HG03095 (cell line): ENCODE measurements at regions not wholly inside any gene's neighbourhood (a gene's known extent, or its start where the extent isn't known, plus 50 kb on each side); places are given as distances from the start of the nearest gene placed in this dataset.

Experiments
- ATAC-seq: cut with Tn5 transposase; IDR thresholded peaks from one replicate; pipeline ENCODE4 v1.9.1; 2021; ENCODE audit warnings: moderate library complexity; ENCODE audit not compliant: unreplicated experiment

DNA sequence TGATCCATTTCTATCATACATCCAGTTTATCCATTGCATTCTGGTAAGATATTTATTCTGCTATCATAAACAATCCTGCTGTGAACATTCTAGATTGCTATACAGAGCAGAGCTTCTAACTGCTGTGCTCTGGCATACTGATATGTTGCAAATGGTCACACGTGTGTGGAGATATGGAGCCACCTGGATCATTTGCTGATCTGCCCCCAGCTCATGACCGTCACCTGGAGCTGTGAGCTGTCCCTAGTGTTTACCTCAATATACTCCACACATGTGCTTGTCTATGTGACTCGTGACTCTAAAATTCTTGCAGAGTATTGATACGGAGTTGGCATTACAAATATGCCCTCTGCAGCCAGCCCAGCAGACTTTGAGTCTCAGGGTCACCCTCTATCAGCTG is 164.5 kb upstream of the ZFHX3 start:
- no peak for ATAC-seq

DNA sequence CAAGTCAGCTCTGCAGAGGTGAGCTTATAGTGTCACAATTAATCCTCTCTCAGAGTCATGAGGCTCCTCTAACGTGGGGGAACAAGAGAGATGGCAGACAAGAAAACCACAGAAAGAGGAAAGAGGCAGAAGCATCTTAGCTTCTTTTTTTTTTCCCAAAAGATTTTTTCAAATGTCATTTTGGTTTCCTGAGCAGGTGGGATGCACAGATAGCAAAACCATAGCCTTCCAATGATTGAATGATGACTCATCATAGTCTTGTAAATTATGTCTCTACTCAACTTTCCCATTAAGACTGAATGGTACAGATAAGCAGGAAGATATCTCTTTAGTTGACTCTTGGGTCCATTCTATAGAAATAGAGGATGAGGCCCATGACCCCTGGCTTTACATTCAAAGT is 162.8 kb upstream of the ZFHX3 start:
- ATAC-seq, result no peak

DNA sequence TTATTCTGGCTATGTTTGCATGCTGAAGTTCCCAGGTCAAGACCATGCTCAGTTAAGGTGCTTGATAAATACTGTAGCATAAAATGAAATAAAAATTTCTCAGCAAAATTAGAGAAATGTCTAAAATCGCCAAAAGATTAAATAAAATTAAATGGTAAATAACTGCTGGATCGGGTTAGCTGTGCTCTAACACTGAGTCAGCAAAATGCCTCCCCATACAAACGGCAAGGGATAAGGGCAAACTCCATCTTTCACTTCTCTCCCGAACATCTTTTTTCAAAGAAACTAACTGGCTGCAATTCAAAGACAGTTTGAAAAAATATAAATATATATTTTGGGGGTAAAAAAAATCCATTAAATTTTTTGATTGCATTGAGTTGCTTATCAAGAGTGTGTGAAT is 162.2 kb upstream of the ZFHX3 start:
- no peak for ATAC-seq

DNA sequence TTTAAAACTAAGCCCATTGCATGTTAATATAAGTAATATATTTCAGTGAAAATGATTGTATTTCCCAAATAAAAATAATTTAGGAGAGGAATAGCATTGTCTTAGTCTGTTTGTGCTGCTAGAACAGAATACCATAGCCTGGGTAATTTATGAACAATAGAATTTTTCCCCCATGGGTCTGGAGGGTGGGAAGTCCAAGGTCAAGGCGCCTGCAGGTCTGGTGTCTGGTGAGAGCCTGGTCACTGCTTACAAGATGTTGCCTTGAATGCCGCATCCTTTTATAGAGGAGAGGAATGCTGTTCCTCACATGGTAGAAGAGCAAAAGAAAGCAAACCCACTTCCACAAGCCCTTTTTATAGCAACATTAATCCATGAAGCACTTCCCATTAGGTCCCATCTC is 161.3 kb upstream of the ZFHX3 start:
- no peak for ATAC-seq

DNA sequence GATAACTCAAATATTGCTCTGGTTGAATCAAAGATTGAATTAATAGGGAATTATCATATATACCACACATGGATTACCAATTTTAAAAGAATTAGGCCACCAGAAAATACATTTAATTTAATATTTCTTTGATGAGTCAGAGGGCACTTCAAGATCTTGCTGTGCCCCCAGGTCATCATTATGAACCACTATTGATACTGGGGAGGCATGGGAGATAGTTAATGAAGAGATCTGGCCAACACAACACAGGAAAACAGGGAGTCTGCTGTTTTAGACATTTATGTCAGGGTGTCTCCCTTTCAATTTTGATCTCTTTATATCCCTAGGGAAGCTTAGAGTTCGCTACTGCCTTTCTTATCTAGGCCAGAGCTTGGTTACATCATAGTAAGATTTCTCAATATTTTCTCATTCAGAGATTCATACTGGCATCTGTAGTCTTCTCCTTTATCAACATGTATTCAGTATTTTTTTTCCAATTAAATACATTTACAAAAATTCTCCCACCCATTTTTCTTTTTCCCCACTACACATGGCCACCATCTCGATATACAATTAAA is 158.3 kb upstream of the ZFHX3 start:
- ATAC-seq, result no peak

DNA sequence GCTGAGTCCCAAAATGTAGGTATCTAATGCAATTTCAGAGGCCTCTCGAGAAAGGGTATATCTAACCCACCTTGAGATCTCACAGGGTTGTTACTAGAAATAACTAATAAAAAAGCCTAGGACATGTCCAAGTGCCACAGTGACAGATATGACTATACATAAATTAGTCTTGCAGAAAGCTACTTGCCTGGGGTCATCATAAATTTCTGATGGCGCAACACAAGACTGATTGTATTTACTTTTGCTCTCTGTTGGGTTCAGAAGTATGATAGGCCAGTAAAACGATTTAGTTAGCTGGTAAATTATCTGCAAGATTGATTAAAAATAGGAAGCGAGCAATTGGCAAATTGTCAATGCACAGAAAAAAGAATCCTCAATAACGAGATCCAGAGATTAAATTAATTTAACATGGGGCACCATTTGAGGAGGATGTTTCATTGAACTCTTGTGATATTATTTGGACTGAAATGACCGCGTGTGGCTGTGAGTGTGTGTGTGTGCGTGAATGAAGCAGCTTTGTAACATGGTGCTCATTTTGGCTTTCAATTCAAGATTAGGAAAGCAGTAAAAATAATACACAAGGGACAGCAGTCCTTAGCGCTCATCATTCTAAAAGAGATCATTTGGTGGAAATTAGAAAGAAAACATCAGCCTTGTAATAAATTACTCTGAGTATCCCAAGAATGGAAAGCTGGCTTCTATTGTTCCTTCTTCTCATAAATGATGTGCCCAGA is 157.4 kb upstream of the ZFHX3 start:
- ATAC-seq, result no peak

DNA sequence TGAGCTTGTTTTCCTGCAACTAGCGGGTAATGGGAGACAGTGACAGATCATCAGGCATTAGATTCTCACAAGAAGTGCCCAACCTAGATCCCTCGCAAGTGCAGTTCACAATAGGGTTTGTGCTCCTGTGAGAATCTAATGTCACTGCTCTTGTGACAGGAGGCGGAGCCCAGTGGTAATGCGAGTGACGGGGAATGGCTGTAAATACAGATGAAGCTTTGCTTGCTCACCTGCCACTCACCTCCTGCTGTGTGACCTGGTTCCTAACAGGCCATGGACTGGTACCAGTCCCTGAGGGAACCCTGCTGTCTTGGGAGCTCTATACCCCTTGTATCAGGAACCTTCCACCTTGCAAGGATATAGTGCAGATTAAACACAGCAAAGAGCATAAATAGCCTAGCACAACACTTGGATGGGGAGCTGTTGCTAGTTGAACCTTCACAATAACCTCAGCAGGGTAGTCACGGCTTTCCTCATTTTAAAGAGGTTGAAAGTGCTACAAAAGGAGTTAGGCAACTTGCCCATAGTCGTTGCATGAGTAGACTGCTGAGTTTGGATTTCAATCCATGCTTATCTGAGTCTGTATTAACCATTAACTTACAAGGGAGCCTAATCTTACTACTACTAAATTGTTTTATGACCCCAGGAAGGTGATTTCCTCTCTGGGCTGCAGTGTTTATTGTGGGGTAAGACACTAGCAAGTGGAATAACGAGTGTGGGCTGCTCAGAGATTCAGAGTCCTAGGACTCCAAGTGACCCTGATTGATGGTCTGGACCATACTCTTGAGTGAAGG is 156.6 kb upstream of the ZFHX3 start:
- ATAC-seq, result no peak

DNA sequence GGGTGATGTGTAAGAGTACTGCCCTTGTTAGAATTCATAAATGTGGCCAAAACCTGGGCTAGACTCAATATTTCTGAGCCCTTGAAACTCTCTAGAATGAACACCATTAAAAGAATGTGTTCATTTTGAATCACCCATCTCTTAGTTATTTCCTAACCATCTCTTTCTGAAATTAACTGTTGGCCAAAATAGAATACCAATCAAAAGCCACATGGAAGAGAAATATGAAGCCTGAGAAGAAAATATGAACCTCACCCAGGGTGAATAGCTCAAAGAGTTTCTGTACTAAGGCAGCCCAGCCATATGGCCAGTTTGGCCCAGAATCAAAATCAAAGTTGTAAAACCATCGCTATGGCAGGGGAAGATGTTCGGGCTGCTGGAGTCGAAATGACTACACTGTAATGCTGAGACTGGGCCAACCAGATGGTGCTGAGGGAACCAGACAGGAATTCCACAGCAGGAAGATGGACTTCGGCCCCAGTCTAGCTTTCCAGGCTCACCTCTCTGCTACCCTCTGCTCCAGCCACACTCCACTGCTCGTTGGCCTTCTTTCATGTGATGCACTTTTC is 154.3 kb upstream of the ZFHX3 start:
- ATAC-seq, result no peak

DNA sequence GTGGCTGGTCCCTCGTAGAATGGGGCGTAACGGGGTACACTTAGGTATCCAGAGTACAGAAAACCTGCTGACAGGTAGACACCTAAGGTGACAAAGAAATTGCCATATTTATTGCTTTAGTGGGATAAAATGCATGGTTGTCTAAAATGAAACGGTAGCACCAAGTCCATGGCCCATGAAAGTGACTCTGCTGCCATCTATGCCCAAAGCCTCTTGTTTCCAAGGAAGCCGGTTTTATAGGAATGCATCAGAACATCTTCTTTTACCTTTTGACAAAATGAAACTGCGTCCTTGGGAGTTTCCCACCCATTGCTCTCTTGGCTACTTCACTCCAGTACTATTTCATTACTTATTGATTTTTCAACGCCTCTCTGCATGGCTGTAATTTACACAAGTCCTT is 151.3 kb upstream of the ZFHX3 start:
- ATAC-seq, result no peak

DNA sequence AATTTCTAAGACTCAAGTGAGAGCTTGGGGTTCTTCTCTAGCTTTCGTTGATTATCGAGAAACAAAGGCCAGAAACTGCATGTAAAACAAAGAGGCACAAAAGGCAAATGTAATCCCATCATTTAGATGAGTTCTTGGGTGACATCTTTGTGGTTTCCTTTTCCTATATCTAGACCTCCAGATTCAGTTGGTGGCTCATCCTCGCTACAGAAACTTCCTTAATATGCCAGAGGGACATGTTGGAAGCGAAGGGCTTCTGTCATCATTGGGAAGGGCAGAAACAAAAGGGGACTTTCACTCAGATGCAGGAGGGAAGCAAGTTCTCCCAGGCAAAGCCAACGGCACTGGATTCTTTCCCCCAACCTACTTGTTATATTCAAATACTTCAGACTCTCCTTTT is 150.6 kb upstream of the ZFHX3 start:
- no peak for ATAC-seq

DNA sequence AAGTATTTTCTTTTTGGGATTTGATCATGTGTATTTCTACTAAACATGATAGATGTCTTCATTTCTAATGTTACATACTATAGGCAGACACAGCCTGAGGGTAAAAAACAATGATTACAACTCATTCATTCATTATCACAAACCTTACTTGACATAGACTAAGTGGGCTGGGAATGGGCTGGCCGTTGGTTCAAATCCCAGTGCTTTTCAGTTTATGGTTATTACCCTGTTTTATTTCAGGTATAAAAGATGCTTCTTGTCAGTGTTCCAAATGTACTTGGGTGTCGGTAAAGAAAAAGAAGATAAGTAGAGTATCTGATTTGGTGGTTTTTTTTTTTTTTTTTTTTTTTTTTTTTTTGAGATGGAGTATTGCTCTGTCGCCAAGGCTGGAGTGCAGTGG is 149.7 kb upstream of the ZFHX3 start:
- no peak for ATAC-seq

DNA sequence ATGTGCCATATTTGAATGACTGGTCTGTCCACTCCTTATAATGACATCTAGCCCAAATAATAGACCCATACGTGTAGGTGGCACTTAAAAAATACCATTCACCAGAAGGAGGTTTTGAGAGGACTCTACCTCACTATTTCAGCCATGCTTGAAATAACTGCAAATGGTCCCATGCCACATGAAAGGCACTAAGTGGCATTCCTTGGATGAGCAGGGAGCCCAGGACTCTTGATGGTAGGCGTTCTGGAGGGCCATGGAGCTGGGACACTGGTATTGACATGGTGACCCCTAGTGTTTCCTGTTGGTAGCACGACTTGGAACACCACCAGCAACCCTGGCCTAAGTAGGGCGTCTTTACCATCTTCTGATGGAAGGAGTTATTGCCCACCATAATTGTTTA is 148.7 kb upstream of the ZFHX3 start:
- peak; percentile 69 for ATAC-seq

DNA sequence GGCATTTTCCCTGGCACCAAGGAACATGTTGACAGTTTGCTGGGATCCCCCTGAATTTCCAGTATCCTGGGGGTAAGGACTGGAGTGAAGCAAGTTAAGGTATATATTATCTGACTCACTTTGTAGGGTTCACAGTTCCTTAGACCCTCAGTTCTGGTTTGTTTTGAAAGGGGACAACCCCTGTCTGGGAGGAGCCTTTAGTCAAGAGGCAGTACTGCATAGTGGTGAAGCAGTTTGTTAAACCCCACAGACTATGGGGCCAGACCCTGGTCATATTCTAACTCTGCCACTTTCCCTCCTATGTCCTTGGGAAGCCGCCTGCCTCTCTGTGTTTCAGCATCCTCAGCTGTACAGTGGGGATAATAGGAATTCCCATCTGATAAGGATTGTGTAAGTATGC is 145.5 kb upstream of the ZFHX3 start:
- no peak for ATAC-seq

DNA sequence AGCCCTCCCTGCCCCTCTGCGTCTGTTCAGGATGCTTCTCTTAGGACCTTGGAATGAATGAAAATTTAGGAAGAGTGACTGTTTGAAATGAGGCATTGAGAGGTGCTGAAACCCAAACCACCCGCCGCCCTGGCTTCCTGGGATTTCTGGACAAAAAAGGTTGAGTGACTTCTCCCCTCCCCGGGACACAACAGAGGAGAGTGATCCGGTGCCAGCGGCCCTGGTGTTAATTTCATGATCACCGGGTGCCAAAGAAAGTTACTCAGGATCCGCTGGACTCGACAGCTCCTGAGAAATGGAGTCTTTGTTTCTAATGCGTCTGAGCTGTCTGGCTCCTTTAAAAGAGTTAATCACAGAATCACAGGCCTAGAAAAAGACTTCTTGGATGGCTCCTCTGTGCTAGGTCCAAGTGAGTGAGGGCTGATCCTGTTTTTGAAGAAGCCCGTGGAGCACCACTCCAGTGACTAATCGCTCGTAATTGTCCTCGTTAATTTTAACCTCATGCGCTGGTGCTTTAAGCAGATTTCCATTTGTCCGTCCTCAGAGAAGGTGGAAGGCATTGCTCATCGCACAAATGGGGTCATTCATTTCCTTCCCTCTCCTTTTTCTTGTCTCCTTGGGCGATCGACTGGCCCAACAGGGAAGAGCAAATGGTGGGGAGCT is 144.4 kb upstream of the ZFHX3 start:
- ATAC-seq, result no peak

DNA sequence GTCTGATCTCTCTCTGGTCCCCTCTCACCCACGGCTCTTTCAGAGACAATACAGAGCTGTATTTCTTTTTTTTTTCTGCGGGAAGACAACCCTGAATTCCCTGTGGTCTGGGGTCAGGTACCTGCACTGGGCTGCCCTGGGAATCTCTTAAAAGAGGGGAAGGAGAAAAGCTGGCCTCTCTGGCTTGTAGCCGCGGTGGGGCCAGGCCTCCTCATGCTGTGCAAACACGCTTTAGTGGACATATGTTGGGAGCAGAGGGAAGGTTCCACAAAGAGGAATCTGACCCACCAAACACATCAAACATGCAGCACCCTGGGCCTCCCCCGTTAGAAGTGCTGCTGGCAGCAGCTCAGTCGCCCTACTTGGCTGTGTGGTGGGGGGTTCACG is 143.7 kb upstream of the ZFHX3 start:
- no peak for ATAC-seq

DNA sequence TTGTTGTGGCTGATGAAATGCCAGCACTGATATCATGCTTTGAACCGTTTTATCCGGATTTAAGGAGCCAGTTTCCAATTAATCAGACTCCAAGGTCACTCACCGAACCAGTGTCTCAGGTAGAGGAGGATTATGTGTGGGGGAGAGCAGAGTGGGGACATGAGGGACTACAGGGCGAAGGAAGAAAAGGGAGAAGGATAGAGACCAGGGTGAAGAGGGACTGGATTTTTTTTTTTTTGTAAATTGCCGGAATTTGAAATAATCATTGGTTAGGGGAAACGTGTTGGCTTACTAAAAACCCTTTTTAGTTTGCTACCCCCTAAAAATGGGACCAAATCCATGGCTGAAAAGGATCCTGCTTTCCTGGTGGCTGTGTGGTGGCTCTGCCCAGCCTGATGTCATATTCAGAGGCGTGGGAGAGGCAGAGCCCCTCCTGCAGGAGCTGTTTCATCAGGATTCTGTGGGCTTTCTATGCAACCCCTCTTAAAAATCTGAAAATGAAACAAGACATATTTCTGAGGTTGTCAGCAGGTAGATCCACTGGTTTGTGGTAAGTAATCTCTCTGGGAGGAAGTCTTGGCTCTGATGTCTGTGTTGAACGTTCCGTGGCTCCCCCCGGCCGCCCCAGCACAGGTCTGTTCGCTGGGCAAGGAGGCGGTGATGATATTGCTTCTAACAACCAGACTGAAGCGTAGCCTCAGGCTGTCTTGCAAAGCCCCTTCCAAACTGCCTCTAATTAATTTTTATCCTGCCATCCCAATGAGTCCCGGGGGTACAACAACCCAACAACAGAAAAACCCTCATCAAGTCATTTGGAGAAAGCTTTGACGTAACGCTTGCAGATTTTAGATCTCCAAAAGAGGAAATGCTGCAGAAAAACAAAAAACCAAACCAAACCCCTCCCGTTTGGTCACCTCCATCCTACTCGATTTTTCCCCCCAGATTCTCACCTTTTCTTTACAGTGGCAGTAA is 143.0 kb upstream of the ZFHX3 start:
- ATAC-seq, result no peak

DNA sequence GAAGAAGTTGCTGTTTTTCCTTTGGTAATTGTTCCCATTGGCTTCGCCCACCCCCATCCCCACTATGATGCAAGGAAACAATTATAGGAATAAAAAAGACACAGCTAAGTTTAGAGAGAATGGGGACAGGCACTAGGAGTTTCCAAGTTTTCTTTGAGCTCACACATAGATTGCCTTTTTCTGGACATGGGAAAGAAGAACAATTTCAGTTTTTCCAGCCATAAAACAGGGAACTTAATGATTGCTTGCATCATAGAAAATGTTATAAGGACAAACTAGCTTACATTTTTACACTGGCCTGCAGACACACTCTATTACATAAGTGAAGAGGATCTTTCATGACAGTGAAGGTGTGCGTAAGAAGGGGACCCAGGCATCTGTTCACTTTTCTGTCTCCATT is 142.3 kb upstream of the ZFHX3 start:
- no peak for ATAC-seq

DNA sequence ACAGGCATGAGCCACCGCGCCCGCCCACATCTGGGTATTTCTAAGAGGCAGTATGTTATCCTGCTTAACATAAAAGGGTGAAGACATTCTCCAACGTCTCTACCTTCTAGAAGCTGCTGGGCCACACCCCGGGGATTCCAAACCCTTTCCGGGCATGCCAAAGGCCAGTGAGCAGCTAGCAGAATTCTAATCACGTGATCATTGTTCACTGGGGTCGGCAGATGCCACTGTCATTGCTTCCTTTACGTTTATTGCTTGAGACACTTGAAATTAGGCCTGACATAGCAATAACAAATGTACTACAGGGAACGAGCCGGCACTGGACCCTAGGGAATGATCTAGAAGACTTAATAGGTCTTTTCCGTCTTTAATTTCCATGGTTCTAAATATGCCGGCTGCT is 141.2 kb upstream of the ZFHX3 start:
- ATAC-seq, result no peak

DNA sequence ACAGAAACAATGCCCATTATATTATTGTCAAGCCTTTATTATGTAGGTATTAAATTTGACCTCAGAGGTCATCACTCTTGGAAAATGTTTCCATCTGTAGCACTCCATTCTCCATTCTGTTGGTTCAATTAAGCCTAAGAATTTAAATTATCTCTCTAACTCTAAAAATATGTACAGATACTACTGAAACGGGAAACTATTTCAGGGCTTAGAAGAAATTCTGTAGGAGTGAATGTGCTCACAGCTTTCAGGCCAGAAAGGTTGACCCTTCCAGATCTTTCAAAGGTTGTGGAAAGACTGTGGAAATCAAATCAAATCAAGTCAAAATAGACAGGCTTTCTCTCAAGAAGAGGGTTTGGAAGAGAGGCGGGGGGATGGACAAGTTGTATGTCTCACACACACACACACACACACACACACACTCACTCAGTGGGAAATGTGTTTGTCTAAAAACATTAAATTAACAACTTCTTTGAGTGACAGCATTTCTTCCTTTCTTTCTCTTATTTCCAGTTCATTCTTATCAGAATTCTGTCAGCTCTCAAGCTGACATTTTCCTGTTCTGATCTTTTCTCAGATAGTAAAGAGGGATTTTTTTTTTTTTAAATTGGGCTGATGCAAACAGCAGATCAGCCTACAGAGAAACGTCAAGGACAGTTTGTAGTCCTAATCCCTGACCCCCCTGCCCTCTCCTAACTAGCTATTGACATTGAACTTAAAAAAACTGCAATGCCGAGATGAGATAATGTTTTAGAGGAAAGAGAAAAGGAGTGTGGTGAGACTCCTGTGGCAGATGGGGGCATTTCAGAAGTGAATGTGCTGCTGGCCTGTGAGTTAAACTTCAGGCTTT is 139.0 kb upstream of the ZFHX3 start:
- no peak for ATAC-seq
